NOMO-1 treated with DMSO at 0.1 percent for 48 hours (cell line): ENCODE measurements at regions not wholly inside any gene's neighbourhood (a gene's known extent, or its start where the extent isn't known, plus 50 kb on each side); places are given as distances from the start of the nearest gene placed in this dataset.

Source experiments
- DNase-seq: peaks from one replicate; lab custom pipeline; 2025; ENCODE audit not compliant: unreplicated experiment; lab: John Stamatoyannopoulos, UW

DNA sequence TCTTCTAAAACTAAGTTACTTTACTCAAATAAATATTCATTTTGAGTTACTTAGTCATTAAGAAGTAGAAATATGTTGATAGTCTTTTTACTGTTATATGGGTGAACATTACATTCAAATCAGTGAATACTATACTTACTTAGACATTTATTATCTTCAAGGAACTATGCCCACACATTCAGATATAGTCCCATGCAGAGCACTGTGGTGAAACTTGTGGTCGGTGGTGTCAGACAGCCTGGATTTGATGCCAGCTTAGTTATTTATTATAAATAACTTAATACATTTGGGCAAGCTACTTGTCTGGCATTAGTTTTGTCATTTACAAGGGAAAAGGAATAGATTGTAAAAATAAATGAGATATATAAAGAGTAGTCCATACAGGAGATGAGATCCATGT is 149.5 kb downstream of the RAP2B start:
- DNase-seq = no peak

DNA sequence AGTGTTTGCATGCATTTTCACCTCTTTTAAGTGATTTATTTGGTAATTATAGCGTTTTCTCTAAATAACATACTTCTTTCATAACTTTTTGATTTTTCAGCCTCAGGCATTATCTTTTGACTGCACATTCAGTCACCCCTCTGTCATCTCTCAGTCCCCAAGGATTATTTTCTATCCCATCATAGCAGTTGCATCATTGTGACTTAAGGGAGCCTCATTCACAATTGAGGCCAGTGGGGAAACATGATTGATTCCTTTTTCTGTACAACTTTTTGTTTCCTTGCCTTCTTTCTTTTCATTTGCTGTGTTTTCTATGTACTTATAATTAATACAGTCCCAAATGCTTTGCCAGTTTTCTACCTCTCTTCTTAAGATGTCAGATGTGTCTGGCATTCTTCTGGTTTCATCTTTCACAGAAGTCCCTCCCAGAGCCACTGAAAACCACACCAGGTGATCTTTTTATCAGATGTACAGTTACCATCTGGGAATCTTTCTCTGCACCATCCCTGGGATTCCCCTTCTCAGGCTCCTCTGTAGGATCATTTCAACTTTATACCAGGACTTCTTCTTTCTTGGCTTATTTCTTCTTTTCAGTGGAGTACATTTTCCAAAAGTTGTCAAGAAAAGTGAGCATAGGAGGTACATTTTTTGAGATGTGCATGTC is 151.4 kb downstream of the RAP2B start:
- DNase-seq = no peak

DNA sequence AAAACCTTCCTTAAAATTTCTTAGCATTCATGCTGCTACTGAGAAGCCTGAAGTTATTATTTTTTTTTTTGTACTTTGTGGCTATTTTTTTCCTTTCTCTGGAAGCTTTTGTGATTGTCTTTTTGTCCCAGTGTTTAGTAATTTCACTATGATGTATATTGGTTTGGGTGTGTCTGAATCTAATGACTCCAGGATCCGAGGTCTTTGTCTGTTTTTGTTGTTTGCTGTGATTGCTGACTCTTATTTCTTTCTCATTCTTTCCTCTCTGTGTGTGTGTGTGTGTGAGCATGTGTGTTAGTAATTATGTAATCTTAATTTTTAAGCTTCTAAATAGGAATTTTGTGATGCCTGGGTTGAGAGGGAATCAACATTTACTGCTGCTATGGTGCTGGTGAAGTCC is 152.0 kb downstream of the RAP2B start:
- DNase-seq = no peak

DNA sequence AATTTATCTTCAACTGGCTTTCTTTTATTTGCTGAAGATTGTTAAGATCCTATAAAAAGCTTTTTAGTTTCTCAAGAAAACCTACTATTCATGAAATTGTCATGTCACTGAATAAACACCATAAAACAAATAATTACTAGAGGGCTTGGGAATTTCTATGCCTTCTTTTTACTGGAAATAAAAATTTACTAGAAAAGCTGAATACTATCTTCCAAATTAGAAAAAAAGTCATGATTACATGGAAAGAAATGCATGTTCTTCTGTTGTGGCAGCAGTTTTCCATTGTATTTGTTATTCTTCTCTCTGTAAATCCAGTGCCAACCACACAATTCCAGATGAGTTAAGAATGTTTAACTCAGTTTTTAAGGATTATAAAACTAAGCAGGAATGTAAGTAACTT is 153.8 kb downstream of the RAP2B start:
- DNase-seq = no peak

DNA sequence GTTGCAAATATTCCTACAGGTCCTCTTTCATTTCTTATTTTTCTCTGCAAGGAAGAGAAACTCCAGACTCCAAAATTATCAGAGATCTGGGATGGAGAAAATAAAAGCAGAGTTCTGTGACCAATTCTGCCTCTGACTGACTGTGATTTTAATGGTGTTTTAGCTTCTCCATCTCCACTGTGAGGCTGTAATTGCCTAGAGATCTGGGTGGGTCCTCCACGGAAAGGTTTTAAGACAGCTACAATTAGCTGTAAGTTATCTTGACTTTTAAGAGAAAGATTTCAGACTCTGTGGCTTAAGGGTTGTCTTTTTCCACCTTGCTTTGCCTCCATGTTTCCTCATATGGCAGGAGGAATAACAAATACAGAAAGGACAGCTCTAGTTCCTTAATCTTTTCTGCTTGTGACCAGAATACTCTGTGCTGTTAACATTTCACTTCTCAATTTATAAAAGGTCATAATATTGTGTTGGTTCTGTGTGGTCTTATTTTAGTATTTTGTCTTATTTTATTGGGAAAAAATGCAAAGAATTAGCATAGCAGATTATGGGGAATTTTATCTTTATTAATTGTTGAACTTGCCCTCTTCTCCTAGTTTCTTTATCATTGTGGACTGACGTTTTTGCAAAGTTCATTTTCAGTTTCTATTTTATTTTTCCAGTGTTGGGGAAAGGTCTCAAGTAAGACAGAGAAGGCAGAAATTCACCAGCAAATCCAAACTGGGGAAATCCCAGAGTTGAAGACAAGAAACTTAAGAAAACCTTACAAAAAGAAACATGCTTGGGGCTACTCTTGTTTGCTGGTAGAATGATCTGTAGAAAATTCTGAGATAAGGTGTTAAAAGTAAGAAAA is 157.9 kb downstream of the RAP2B start:
- DNase-seq = peak; percentile 43

DNA sequence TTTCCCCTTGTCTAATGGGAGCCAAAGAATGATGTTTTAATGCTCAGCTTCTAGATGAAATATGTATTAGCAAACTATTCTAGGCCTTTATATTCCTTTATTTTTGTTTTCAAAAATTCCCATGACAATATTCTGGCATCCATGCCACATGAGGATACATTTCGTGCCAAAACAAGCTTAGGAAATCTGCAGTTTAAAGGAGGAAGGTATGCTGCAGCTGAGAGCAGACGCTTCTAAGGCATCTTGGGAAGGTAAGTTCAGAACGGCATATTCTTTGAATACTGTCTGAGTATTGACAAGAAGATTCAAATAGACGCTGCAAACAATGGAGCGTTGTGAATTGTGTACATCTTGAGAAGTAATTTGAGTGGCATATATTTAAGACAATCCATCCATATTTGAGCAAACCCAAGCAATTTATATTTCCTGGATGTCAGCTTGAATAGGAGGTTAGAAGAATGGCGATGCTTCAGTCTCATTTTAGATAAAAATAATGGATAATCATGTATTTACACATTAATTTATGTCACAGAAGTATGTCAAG is 158.6 kb downstream of the RAP2B start:
- no peak for DNase-seq

DNA sequence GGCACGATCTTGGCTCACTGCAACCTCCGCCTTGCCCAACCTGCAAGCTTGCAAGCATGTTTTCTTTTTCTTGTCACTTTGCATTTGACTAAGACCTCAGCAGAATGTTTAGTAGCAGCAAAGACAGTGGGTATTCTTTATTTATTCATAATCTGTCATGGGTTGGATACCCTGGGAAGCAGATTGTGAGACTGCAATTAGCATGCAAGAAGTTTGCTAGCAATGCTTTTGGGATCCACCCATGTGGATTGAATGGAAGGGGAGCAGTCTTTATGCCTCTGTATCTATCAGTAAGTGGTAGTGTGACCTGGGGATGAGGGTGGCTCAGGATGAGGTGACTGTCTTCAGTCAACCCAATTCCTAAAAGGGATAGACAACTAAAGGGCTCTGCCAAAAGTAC is 166.7 kb downstream of the RAP2B start:
- no peak for DNase-seq

DNA sequence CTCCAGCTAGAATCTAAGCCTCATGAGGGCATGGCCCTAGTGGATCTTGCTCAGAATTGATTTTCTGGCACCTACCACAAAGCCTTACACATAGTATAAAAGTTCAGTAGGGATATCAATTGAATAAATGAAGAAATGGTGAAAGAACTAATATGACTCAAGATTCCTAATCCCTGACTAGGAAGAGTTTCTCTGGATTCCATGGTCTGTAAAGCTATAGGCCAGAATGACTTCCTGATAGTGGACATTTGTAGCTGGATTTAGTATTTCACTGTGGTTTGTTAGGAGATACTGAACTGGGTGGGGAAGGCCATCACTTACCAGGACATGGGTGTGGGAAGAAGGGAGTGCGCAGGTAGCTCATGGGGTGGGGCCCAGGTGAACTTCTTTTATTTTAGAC is 168.9 kb downstream of the RAP2B start:
- no peak for DNase-seq

DNA sequence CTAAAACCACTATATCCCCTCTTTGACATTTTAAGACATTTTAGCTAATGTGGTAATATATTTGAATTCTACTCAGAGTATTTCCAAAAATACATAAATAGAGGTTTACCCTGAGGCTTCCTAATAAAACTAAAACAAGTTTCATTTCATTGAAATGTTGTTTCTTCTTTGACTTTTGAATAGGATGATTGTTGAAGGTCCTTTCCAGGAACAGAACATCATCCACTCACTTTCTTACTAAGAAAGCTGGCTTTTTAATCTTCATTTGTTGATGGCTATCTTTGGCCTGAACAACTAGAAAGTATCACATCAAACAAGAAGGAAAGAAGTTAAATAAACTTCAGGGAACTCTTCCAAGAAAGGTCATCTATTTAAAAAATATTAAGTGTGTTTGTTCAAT is 169.7 kb downstream of the RAP2B start:
- no peak for DNase-seq

DNA sequence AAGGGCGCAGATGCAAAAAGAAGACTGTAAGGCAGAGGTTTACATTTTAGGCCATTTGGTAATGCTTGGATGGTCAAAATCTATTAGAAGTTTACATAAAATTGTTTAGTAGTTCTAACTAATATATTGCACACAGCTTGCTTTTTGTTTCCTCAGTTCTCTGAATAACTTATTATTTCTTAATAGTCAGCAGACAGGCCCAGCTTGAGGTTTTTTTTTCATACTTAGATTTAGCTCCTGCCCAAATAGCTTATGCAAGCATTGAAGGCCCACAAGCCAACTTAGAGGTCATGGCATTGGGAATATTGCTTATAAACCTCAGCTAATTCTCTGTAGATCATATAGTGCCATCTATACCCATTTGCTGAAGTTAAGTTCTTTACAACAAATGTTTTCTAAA is 172.5 kb downstream of the RAP2B start:
- DNase-seq = no peak

DNA sequence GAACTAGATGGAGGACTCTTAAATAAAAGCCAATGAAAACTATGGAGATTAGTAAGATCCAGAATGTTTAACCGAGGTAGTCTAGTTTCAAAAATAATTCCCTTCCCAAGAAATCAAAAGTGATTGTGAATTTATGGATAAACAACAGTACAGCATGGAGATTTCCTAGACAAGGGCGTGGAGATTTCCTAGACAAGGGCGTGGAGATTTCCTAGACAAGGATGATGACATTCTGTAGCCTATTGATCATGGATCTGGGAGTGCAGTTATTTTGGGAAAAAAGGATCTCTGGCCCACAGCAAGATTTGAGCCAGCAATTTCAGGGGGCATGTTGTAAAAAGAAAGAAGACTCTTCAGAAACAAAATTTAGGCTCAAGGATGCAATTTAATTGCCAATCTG is 175.3 kb downstream of the RAP2B start:
- DNase-seq = no peak

DNA sequence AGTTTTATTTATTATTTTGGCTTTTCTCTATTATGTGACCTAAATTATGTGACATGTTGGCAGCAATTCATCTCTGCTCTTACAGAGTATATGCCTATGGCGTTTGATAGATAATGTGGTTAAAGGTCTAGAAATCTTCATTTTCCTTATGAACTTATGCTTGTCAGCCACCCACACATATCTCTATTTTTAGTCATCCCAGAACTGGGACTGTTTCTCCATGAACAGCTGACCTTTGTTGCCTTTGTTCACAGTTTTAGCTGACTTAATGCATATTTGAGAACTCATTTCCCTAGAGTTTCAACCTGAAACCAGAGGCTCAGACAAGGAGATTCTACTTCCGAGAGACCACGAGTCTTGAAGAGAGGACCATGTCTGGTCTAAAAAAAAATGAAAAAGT is 176.5 kb downstream of the RAP2B start:
- DNase-seq = no peak

DNA sequence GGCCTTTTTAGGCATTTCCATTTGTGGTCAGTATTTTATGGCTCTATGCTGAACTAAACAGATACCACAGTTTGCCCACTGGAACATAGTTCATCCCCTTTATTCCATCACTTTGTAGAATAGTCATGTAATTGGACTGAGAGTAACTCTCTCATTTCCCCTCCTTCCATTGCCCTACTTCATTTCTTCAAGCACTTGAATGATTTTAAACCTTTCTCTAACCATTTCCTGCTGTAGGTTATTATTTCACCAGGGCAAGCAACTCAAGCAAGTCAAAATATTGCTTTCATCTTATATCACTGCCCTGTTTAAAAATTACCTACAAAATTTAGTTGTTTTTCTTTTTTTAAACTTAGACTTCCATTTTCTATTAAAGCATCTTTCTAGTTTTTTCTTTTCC is 177.0 kb downstream of the RAP2B start:
- DNase-seq = no peak

DNA sequence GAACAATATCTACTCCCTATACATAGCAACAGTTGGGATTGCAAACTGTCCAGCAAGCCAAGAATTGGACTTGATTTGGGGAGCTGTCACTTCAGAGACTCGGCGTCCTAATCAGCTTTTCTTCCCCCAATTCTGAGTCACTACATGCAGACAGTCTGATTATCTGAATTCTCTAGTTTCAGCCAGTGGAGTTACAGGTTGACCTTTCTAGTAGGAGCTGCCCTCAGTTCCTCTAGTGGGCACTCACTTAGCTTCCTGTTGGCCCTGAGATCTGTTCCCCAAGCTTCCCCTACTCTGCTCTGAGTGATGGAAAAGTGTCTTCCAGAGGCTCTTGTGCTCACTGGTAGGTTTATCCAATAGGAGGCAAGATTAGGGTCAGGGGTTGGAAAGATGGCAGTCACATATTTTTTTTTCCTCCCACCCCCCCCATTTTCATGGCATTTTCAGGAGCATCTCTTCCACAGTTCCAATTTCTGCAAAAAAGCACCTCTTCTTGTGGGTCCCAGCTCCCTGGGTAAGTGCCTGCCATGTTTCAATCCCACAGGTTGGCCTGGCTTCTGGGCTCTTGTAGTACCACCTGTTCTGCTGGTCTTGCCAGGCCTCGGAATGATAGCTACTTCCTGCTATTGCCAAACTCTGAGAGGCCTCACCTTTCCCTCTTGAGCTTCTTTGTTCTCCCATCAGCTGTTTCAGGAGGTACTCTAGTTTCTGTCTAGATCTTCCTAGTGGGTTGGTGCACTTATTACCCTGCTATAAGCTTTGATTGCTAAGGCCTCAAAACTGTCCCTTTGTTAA is 182.2 kb downstream of the RAP2B start:
- no peak for DNase-seq

DNA sequence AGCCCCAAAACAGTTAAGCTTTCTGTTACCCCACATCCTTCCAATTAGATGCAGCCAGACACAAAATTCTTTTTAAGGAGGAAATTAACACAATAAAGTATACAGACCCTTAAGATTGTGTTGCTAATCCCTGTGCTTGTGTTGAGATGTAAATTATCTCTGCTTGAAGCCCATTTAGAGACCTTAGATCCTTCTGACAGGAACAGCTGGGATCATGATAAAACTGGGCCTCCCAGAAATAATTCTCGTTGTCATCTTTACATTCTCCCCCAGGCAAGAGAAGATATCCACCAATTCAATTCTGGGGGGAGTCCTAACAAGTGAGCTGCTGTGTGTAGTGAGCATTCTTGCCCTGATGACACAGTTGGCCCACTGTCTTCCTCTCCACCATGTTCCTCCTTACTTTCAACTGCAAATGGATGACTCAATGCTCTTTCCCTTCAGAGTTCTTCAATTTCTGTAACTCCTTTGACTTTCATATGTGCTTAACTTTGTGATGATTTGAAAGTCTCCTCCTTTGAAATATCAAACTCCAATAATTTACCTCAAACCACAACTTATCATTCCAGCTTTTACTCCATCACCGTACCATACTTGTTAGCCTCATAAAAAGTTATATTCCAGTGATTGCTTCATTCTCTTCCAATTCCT is 186.6 kb downstream of the RAP2B start:
- DNase-seq = peak; percentile 19

DNA sequence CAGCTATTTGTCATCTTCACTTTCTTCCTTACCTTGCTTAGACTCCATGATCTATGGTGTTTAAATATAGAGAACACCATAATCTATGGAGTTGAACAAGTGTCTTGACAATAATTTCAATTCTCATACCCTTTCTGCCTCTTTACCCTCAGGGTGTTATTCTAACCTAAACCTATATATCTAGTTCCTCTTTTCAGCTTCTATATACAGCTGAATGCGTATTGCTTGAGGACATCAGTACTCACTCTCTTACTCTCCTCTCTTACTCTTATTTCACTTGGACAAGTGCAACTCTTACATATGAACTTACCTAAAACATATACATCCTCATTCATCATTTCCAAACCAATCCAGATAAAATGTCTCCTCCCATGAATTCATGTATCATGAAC is 187.1 kb downstream of the RAP2B start:
- peak; percentile 44 for DNase-seq

DNA sequence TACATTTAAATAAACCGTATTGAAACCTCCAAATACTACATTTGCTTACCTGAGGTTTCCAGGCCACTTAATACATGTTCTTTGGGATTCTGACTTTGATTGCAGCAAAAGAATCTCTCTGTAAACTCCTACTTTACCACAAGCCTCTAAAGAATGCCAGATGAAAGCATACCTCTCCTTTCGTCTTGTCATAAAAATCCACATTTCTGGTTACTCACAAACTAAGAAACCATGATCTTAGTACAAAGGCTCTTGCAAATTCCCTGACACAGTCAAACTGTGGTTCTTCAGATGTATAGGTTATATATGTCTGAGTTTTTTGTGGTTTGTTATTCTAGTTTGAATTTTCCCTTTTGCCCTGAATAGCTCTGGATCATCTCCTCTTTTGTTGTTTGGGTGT is 188.4 kb downstream of the RAP2B start:
- no peak for DNase-seq

DNA sequence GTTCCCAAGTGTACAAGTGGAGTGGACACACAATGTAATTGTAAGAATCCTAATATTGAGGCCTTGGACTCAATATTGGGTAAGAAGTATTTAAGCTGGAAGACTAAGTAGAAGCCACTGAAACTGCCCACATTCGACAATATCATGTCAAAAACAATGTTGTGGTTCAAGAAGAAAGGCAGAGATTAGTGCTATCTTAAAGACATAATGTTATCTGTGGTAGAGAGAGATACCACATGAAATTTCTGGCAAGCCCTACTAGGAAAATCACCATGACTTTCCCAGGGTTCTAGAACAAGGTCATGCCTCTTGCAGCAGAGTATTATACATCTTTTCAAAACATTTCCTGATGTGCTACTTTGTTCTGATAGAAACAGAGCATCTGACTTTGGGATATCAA is 192.6 kb downstream of the RAP2B start:
- no peak for DNase-seq

DNA sequence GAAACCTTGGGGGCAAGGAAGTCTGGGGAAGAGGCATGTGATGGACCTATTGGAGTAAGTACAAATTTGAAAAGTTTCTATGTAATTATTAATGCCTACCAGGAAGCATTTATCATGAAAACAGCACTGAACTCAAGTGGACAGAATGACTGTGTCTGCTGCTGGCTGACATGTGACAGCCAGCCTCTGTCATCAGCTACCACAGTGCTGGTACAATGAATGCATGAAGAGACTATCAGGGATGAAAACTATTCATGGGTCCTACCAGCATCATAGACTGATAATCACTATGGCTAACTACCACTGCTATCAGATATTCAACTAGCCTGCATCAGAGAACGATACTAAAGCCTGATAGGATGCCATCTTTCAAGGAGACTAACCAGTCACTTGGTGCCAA is 193.5 kb downstream of the RAP2B start:
- DNase-seq = no peak

DNA sequence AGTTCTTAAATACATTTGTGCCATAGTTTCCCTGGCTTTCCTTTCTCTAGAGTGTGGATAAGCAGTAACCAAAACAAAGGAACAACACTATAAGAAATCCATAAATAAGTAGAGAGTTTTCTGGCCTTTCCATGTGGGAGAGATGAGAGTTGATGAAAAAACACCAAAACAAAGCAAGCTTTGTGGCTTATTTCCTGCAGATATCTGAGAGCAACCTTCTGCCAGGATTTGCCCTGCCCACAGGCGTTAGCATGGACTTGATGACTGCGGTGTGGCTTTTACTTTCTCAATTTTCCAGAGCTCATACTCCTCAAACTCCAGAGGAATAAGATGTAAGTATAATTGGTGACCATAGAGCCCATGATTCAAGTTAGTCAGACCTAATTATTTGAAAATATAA is 194.9 kb downstream of the RAP2B start:
- no peak for DNase-seq

DNA sequence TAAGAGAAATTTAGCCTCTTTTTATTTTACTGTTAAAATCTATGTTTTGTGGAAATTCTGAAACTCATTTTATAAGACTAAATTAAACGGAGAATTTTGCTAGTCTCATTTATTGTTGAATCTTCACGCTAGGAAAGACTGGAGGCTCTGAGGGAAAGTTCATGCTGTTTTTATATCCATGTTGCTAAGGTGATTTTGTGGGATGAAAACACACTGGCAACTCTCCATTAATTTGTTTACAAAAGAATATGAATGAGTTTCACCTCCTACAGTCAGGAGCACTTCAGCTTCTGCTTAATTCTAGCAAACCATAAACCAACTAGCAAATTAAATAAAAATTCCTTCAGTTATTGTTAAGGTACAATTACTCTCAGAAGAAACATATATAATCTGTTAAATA is 195.4 kb downstream of the RAP2B start:
- DNase-seq = no peak
